Non-pigmented ciliary epithelial cell (primary cell): ENCODE measurements at regions not wholly inside any gene's neighbourhood (a gene's known extent, or its start where the extent isn't known, plus 50 kb on each side); places are given as distances from the start of the nearest gene placed in this dataset.

Experiments used
- DNase-seq: peaks from one replicate; pipeline ENCODE4 v3.0.0-alpha.2; 2010; ENCODE audit warnings: low read depth

GRCh38 chr10:128281861-128282260, 155.6 kb upstream of the MKI67 start:
- DNase-seq, result no peak

GRCh38 chr10:128286141-128286761, 160.0 kb upstream of the MKI67 start:
- DNase-seq, result no peak

GRCh38 chr10:128286762-128287500, 160.7 kb upstream of the MKI67 start:
- no peak for DNase-seq

GRCh38 chr10:128287921-128288320, 161.7 kb upstream of the MKI67 start:
- no peak for DNase-seq

- no peak for DNase-seq
Measured at GRCh38 chr10:128289621-128290020, 163.4 kb upstream of the MKI67 start.

- DNase-seq, result no peak
Measured at GRCh38 chr10:128295003-128295402, 168.8 kb upstream of the MKI67 start.

- DNase-seq, result no peak
Measured at GRCh38 chr10:128296253-128297007, 170.2 kb upstream of the MKI67 start.

GRCh38 chr10:128297709-128298378, 171.6 kb upstream of the MKI67 start:
- no peak for DNase-seq

GRCh38 chr10:128298587-128298986, 172.4 kb upstream of the MKI67 start:
- no peak for DNase-seq

GRCh38 chr10:128300290-128300824, 174.1 kb upstream of the MKI67 start:
- no peak for DNase-seq

GRCh38 chr10:128301051-128301450, 174.8 kb upstream of the MKI67 start:
- DNase-seq, result no peak

- DNase-seq, result no peak
Measured at GRCh38 chr10:128302808-128303207, 176.6 kb upstream of the MKI67 start.

GRCh38 chr10:128304271-128304670, 178.0 kb upstream of the MKI67 start:
- DNase-seq, result no peak

- no peak for DNase-seq
Measured at GRCh38 chr10:128305601-128306345, 179.6 kb upstream of the MKI67 start.

GRCh38 chr10:128306535-128306934, 180.3 kb upstream of the MKI67 start:
- no peak for DNase-seq

GRCh38 chr10:128306966-128307365, 180.7 kb upstream of the MKI67 start:
- no peak for DNase-seq

GRCh38 chr10:128307820-128308219, 181.6 kb upstream of the MKI67 start:
- no peak for DNase-seq

GRCh38 chr10:128310971-128311658, 184.9 kb upstream of the MKI67 start:
- no peak for DNase-seq

GRCh38 chr10:128312250-128312649, 186.0 kb upstream of the MKI67 start:
- no peak for DNase-seq

GRCh38 chr10:128314686-128315085, 188.5 kb upstream of the MKI67 start:
- no peak for DNase-seq
